AG08396 (cell line): ENCODE measurements at regions not wholly inside any gene's neighbourhood (a gene's known extent, or its start where the extent isn't known, plus 50 kb on each side); places are given as distances from the start of the nearest gene placed in this dataset.

Experiments used
- DNase-seq: peaks from one replicate; pipeline ENCODE4 v3.0.0; 2012; ENCODE audit warnings: low spot score, mixed read lengths

DNA sequence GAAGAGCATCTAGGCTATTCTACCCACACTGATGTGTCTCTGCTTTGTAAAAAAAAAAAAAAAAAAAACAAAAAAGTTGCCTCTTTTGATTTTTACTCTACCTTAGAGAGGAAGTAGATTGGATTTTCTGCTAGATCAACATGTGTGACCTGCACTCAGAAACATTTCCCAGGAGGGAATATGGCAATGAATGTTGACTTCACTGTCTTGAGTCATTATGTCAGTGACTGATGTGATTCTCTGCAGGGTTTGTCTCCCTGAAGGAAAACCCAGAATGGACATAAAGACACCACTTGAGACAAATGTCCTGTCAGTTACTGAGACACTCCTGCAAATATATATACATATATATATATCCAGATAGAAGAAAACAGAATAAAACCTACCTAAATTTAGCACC lies 370.3 kb downstream of the BMPER start:
- no peak for DNase-seq

DNA sequence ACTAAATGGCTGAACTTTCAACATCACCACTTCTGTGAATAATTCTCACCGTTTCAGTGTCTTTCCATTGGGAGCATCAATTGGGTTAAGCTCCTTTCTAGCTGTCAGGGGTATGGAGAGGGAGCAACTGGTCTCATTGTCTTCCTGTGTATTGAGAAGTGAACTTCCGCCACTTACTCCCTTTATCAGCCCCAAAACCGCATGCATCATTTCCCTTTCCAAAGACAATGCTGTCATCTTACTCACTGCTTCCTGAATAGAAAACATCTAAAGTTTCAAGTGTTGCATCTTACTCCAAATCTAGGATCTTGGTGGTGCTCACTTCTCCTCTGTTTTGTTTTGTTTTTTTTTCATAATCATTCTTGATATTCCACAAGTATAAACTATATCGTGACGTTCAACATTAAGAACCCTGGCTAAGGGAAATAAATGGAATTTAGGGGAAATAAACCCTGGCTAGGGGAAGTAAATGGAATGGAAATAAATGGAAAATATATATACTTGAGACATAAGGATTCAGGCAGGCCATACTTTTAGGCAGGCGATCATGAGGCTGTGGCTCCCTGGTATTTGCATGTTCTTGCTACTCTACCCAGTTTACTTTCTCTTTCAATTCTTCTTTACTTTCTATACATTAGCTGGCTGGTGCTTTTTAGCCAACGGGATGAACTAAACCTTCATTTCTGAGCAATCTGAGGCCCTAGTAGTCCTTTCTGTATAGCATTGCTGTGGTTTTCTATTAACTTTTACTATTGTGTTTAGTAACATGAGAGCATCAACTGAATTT lies 371.9 kb downstream of the BMPER start:
- DNase-seq, result no peak

DNA sequence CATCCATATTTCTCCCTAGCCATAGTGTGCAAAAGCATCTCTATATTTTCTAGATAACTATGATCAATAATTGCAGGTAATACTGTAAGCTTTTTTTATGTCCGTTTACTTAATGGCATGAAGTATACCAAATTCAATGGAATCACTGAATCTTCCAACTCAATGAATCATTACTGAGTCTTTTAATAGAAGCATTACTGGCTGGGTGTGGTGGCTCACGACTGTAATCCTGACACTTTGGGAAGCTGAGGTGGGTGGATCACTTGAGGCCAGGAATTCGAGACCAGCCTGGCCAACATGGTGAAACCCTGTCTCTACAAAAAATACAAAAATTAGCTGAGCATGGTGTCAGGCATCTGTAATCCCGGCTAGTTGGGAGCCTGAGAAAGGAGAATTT lies 372.5 kb downstream of the BMPER start:
- no peak for DNase-seq

DNA sequence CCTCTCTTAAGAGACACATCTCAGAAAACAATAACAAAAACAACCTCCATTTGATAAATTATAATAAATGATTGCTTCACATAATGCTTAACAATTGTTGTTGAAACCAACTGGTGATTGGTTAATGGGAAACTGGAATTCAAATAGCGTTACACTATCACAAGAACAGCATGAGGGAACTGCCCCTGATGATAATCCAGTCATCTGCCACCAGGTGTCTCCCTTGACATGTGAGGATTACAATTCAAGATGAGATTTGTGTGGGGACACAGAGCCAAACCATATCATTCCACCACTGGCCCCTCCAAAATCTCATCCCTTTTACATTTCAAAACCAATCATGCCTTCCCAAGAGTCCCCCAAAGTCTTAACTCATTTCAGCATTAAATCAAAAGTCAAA lies 375.9 kb downstream of the BMPER start:
- DNase-seq, result no peak

DNA sequence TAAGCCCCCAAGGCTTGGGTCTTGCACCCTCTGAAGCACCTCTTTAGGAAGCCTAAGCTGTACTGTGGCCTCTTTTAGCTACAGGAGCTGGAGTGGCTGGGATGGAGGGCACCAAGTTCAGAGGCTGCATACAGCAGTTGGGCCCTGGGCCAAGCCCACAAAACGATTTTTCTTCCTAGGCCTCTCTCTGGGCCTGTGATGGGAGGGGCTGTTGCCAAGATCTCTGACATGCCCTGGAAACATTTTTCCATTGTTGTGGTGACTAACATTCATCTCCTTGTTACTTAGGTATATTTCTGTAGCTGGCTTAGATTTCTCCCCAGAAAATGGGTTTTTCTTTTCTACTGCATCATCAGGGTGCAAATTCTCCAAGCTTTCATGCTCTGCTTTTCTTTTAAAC lies 375.7 kb upstream of the NPSR1 start:
- DNase-seq, result no peak

DNA sequence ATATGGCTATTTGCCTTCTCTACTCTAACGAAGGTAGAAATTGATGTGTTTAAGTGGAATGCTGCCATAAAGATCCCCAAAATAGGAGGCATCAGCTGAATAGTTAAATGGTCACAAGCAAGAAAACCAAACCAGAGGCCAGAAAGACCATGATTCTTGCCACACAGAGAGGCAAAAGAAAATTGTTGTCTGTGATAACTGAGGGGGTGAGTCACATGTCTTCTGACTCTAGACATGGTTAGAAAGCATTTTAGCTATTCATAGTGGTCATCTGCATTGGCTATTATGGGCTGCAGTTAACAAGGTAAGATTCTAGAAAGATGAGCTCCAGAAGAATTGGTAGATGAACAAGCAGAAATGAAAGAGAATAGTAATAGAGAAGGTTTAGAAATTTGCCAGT lies 361.4 kb upstream of the NPSR1 start:
- DNase-seq, result no peak

DNA sequence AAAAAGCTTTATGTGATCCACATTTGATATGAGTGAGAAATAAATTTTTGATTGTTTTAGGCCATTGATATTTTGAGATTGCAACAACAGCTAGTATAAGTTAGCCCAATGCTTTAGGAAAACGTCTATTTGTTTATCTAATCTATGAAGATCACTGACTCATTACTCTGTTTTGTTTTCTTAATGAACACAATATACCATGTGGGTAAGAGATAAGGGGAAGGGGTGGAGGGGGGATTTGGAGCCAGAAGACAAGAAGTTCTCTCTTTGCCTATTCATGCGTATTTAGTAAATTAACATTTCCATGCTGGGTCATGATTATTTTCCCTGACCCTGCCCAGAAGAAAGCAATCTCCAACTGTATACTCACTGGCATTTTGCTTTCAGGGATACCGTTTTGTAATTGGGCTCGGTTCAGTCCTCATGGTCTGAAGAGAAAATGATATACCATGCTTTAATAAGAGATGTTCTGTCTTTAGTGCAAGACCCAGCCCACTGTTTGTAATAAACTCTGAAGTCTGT lies 359.5 kb upstream of the NPSR1 start:
- no peak for DNase-seq

DNA sequence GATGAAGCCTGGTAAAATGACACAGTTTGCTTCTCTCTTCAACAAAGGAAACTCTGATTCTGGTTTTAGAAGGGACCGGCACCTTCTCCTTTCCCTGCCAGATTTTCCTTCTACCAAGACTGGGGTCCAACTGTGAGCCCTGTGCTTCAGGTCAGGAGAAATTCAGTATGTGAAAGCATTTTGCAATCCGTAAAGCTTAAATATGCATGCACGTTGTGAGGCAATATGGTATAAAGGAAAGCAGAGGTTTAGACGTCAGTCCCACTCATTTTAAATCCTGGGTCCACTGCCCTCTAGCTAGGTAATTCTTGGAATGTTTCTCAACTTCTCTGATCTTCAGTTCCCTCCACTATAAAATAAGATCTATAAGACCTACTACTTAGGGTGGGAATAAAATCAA lies 359.0 kb upstream of the NPSR1 start:
- DNase-seq, result no peak

DNA sequence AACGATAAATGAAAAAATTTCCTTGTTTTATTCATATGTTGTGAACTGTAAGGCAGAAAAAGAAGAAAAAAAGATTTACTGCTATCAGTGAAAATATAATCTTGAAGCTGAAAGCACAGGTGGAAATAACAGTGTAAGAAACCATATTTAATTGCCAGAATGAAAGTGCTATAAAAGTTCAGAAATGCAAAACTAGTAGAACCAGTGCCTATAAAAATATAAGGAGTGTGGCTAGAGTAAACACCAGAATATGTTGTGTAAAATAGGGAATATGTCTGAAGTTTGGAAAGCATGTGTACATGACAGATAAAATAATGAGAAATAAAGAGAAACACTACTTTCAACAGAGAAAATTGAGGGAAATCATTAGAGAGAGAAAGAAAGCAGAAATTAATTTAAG lies 350.5 kb upstream of the NPSR1 start:
- no peak for DNase-seq

DNA sequence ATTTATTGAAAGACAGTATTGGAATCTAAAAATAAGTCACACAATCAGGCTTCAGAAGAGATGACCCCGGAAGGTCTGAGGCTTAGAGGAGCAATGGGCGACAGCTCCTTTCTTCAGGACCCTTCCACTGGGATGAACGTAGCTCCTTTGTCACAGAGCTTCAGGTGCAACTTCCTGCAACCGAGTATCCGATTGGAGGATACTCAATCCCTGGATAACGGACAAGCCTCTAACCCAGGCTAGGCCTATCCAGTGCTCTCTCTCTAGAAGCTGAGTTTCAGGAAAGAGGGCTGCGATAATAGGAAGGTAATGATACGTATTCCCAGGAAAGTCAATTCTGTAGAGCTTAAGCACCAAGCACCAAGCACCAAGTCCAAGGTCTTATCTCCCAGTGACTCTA lies 349.4 kb upstream of the NPSR1 start:
- no peak for DNase-seq

DNA sequence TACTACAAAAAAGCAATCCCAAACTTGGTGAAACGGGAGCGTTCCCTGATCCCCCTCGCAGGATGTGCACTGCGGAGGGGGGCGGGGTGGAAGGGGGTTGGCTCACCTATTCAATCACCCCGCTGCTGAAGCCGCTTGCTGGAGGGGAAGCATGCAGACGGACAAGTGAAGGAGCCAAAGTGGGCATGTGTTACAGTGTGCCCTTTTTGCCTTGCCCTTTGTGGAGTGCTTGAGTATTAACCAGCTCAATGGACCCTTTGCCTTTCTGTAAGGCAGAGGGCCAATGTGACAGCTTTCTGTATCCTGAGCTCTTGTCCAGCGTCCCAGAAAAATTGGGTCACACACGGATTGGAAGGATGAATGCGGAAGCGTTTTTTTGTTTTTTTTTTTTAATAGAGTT lies 348.9 kb upstream of the NPSR1 start:
- no peak for DNase-seq

DNA sequence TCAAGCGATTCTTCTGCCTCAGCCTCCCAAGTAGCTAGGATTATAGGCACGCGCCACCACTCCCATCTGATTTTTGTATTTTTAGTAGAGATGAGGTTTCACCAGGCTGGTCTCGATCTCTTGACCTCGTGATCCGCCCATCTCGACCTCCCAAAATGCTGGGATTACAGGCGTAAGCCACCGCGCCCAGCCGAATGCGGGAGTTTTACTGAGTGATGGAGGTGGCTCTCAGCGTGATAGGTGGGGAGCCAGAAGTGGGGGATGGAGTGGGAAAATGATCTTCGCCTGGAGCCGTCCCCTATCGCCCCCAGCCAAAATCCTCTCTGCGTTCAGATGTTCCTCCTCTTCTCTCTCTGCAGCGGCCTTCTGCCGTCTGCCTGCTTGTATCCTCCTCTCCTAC lies 348.4 kb upstream of the NPSR1 start:
- DNase-seq, result no peak

DNA sequence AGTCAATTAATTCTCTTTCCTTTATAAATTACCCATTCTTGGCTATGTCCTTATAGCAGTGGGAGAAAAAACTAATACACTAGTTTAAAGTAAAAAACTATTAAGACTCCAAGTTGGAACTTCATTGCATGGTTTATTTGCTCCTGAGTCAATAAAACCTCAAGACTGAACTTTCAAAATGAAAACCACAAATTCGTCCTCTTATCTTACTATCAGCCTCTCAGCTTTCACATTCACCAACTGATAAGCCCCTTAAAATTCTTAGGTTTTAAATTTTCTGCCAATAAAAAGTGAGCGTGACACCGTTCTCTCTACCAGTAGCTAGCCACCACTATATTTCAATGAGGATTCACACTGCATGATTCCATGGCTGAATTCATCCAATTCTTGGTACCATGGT lies 346.4 kb upstream of the NPSR1 start:
- DNase-seq, result no peak

DNA sequence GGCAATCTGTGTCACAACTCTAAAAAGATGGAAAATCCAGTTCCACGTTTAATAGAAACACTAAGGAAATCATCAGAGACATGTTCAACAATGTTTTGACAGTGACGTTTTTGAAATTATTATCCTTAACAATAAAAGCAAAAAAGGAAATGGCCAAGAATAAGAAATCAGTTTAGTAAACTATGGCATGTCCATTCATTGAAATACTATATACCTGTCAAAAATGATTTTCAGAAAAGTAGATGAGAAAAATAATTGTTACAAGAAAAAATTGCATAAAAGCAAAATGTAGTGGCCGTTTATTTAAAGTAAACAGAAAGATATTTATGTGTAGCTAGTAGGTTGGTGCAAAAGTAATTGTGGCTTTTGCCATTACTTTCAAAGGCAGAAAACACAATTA lies 345.4 kb upstream of the NPSR1 start:
- DNase-seq, result no peak

DNA sequence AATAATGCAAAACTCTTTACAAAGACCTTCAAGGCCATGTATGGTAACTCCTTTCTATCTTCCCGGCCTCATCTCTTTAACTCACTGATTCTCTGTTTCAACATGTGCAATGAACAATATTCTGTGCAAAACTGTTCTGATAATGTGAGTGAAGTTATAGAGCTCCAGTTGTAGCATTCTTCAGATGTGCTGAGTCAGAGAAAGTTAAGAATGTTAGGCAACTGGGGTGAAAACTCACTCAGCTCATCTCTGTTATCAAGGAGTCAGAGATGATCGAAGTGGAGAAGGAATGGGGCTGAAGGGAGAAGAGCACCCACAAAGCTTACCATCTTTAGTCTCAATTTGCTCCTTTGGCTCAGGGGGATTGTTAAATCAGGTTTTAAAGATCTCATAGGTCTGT lies 344.7 kb upstream of the NPSR1 start:
- no peak for DNase-seq

DNA sequence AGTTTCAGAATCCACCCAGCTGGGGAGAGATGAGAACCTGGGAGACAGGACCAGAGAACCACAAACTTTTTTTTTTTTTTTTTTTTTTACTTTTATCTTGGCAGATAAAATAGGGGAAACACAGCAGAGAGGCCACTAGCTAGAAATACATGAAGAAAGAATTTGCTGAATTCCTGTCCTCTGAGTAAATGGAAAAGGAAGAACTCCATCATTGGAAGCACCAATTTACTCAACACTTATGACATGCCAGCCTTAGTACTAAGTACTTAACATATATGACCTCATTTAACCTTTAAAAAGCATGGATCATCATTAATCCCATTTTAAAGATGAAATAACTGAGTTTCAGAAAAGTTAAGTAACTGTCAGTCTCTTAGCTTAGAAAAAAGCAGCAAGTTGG lies 343.0 kb upstream of the NPSR1 start:
- DNase-seq, result peak; percentile 41

DNA sequence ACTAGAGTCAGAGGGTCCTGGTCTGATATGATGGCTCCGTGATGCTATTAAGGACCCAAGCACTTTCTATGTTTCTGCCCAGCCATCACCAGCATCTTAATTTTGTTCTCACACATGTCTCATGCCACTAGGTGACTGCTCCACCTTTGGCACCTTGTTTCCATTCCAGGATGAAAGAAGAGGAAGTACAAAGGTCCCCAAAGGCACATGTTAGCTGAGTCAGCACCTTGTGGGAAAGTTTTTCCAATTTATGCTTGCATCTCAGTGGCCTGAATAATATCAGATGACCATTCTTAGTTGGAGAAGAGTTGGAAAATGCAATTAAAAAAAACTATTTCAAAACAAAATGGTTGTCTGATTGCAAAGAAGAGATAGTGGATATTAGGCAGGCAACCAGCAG lies 341.0 kb upstream of the NPSR1 start:
- DNase-seq, result no peak

DNA sequence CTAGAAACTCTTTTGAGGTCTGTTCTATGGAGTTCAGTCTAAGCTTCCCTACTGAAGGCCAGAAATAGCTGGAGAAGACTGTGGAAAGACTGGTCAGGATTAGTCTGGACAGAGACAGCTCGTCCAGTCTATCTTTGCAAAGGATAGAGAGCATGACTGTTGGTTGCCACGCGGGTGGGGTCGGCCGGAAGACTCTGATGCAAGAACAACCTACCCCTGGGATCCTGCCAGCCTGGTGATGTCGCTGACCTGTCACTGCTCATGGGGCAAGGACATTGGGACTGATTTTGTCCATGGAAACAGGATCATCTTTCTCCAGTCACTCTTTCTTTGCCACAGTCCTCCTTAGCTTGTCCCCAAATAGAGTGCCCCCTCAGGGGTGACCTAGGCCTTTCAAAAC lies 337.6 kb upstream of the NPSR1 start:
- no peak for DNase-seq

DNA sequence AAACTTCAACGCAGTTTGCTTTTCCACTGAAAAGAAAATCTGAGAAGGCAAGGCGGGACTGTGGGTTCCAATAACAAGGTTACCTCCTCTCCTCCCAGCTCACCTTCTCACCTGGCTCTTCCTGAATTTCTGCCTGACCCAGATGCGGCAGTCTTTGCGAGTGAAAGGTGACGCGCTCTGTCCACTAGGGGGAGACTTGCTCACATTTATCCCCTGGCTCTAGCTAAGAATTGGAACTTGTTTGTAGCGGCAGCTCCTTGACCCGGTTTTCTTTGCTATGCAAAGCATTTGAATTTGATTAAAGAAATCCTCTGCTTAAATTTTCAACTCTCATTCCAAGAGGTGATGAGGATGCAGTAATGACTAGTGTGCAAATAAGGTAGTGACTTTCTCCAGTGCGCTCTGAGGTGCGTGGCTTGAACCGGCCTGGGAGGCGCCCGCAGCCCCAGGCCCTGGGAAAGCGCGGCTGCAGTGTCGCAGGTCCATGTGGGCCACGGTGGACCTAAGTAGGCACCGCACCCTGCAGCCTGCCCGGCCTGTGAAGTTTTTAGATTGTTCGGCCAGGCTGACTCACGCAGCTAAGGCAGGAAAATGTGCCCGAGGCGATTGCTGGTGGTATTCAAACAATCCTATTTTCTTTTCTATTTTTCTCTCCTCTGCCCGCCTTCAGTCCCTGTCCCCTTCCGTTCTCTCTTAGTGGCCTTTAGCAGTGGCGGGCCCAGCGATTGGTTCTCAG lies 336.9 kb upstream of the NPSR1 start:
- DNase-seq, result peak; percentile 80

DNA sequence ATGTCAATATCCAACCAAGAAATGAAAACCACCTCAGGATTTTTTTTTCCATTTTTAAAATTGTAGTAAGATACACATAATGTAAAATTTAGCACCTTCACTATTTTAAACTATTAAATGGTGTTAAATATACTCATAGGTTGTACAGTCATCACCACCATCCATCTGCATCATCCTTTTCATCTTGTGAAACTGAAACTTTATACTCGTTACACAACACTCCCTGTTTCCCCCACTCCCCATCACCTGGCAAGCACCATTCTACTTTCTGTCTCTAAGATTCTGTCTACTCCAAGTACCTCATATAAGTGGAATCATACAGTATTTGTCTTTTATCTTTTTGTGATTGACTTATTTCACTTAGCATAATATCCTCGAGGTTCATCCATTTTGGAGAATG lies 335.2 kb upstream of the NPSR1 start:
- no peak for DNase-seq

DNA sequence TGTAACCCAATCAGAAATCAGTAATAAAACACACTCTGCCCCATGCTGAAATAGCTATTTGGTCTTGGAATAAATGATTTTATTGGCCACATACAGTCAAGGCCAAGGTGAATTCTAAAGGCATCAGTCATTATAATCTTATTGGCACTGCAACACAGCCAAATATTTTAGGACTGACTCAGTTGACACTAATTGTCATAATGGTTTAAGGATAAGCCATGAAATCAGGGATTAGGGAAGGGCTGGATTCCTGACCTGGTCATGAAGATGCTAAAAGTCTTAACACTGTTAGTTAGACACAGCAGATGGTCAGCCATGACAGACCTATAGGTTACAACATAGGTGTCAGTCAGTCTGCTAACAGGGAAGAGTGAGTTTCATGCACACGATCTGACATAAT lies 330.3 kb upstream of the NPSR1 start:
- no peak for DNase-seq

DNA sequence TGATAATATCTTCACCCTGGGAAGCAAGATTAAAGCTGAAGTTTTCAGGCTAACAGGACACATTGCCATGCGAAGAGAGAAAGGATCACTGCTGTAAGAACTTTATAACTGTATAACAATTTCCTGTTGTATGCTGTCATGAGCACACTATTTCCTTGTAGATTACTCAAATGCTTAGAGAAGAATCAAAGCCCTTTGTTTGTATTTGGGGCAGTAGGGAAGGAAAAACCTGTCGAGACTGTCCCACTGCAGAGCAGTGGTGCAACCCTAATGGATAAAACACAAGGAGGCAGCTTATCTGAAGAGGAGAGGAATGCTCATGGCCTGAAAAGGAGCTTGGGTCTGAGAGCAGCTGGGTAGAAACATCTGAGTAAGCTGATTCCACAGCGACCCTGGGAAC lies 327.7 kb upstream of the NPSR1 start:
- DNase-seq, result no peak

DNA sequence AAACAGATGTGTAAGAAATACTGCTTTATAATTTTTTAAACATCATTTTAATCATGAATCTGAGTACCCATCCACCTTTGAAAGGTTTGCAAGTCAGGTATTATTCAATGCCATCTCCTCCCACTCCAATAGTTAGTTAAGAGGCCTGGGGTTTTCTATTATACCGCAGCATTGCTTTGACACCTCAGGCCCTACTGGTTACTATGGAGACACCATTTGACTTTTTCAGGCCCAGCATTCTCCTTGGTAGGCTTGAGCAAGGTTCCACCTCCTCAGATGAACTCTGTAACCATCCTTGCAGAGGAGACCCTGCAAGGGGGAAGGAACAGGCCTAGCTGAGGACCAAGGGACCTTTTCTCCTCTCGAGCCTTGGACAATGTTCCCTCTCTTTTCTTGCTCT lies 326.9 kb upstream of the NPSR1 start:
- no peak for DNase-seq

DNA sequence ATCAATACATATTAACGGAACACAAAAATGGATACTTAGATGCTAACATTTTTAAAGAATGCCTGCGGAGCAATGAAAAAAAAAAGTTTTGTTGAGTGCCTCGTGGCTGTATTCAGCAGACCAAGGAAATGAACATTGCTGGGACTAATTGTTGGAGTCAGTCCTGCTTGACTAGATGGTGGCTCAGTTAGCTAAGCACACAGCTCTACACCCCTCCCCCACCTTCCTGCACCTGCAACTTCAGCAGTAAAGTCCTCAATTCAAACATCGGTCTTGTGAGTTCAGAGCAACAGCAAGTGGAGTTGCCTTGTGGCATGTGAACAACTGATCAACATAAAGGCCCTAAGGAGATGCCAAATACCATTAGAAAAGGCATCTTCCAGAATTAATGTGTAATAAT lies 326.0 kb upstream of the NPSR1 start:
- no peak for DNase-seq
